ENCODE measurements at regions not wholly inside any gene's neighbourhood (a gene's known extent, or its start where the extent isn't known, plus 50 kb on each side); places are given as distances from the start of the nearest gene placed in this dataset.

DNA sequence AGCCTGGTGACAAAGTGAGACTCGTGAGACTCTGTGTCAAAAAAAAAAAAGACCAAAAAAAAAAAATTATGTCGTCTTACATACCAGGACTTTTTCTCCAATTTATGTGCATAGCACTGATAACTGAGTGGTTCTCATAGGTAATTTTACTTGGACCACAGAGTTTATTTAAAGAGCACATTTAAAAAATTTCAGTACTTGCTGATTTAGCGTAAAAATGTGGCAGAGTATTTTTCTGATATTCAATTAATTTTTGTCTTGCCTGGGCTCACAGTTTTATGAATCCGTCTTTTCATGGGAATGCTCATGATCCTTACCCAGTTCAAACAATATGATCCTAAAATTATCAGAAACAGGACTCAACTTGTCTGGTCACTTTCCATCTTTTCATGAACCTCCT is 151.0 kb upstream of the ZNF92 start (continued):
- TF ChIP-seq CREB1 (IDR thresholded peaks at IDR 0.05) (no peak), MAFK (IDR thresholded peaks at IDR 0.05; ENCODE audit: low read depth, low read length) (no peak), RFX5 (IDR thresholded peaks at IDR 0.05; ENCODE audit: borderline replicate concordance, low read depth, low read length) (no peak), KDM4A (IDR thresholded peaks at IDR 0.05; ENCODE audit: low read depth, low read length, severe bottlenecking) (no peak)
